ENCODE measurements at regions not wholly inside any gene's neighbourhood (a gene's known extent, or its start where the extent isn't known, plus 50 kb on each side); places are given as distances from the start of the nearest gene placed in this dataset.

DNA sequence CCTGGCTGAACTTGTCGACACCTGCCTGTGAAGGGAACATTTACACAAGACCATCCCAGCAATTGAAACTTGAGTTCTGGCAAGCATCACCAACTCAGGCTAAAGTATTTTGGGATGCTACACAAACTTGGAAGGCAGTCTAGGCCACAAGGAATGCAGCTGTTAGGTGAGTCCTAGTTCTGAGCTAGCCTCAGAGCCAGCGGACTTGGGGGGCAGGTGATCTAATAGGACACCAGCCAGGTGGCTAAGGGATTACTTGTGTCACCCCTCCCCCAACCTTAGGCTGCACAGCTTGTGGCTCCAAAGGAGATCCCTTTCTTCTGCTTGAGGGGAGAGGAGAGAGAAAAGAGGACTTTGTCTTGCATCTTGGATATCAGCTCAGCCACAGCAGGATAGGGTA is 62.3 kb upstream of the DKK2 start:
- no peak for TF ChIP-seq POLR2A (IDR thresholded peaks at IDR 0.05)
- TF ChIP-seq, protein P1, sequence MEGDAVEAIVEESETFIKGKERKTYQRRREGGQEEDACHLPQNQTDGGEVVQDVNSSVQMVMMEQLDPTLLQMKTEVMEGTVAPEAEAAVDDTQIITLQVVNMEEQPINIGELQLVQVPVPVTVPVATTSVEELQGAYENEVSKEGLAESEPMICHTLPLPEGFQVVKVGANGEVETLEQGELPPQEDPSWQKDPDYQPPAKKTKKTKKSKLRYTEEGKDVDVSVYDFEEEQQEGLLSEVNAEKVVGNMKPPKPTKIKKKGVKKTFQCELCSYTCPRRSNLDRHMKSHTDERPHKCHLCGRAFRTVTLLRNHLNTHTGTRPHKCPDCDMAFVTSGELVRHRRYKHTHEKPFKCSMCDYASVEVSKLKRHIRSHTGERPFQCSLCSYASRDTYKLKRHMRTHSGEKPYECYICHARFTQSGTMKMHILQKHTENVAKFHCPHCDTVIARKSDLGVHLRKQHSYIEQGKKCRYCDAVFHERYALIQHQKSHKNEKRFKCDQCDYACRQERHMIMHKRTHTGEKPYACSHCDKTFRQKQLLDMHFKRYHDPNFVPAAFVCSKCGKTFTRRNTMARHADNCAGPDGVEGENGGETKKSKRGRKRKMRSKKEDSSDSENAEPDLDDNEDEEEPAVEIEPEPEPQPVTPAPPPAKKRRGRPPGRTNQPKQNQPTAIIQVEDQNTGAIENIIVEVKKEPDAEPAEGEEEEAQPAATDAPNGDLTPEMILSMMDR (IDR thresholded peaks at IDR 0.05): no peak
